BLaER1 treated with 17β-estradiol and CSF1 and Interleukin-3, amounts not matched to agents 10 nM and 100 nM (cell line): ENCODE measurements at regions not wholly inside any gene's neighbourhood (a gene's known extent, or its start where the extent isn't known, plus 50 kb on each side); places are given as distances from the start of the nearest gene placed in this dataset.
"Not testable (repeated sequence)": the region's sequence is repeated elsewhere in the genome, so short reads cannot be mapped to it uniquely, and the experiment has no call there.

ENCODE experiments used
- H3K27ac ChIP-seq, 11 experiments: shearing (Covaris generic); formaldehyde crosslinking; 2 replicates each; pipeline ENCODE4 v1.8.1; 2022
- H3K27me3 ChIP-seq, 11 experiments: shearing (Covaris generic); formaldehyde crosslinking; 2 replicates each; pipeline ENCODE4 v1.8.1; 2022
- H3K36me3 ChIP-seq, 11 experiments: shearing (Covaris generic); formaldehyde crosslinking; 2 replicates each; pipeline ENCODE4 v1.8.1; 2022
- H3K4me1 ChIP-seq, 10 experiments: shearing (Covaris generic); formaldehyde crosslinking; 2 replicates each; pipeline ENCODE4 v1.8.1; 2022
- H3K4me2 ChIP-seq, 11 experiments: shearing (Covaris generic); formaldehyde crosslinking; 2 replicates each; pipeline ENCODE4 v1.8.1; 2022
- H3K4me3 ChIP-seq, 10 experiments: shearing (Covaris generic); formaldehyde crosslinking; 2 replicates each; pipeline ENCODE4 v1.8.1; 2022
- H3K9ac ChIP-seq, 11 experiments: shearing (Covaris generic); formaldehyde crosslinking; 2 replicates each; pipeline ENCODE4 v1.8.1; 2022
- H3K9me3 ChIP-seq, 11 experiments: shearing (Covaris generic); formaldehyde crosslinking; replicated peaks in 1 of 11; 2 replicates each; pipeline ENCODE4 v1.8.1; 2022
- H4K20me1 ChIP-seq, 11 experiments: shearing (Covaris generic); formaldehyde crosslinking; 2 replicates each; pipeline ENCODE4 v1.8.1; 2022
- Cebpa-rat ChIP-seq, 11 experiments: shearing (Covaris generic); IDR thresholded peaks; 2 replicates each; pipeline ENCODE4 v1.8.1; 2022

GRCh38 chrX:108946531-108946930 is 210.2 kb upstream of the IRS4 start:
- Histone ChIP-seq H3K27me3 (peaks cover 33 to 97% (median 78%) of the 10 kb centered on the region in 11 experiments; a peak in 21 of 22 replicates), H3K4me1 (no peaks in the 10 kb centered on the region), H3K4me3 (no peak overlapping the region), H3K9me3 (no peaks in the 10 kb centered on the region; a peak in 2 of 22 replicates), H4K20me1 (no peaks in the 10 kb centered on the region), H3K36me3 (no peaks in the 10 kb centered on the region), H3K27ac (no peak overlapping the region), H3K4me2 (no peak overlapping the region), H3K9ac (no peak overlapping the region)
- TF ChIP-seq Cebpa-rat (IDR thresholded peaks at IDR 0.05): no peak

- H3K36me3 ChIP-seq: no peaks in the 10 kb centered on the region
- no peaks in the 10 kb centered on the region; a peak in 2 of 22 replicates for H3K9me3 ChIP-seq
- H3K27ac ChIP-seq: no peak overlapping the region
- H4K20me1 ChIP-seq: no peaks in the 10 kb centered on the region
- peaks cover 33 to 97% (median 78%) of the 10 kb centered on the region in 11 experiments; a peak in 21 of 22 replicates for H3K27me3 ChIP-seq
- no peak overlapping the region for H3K4me2 ChIP-seq
- no peak for TF ChIP-seq Cebpa-rat (IDR thresholded peaks at IDR 0.05)
- H3K9ac ChIP-seq: no peak overlapping the region
- H3K4me1 ChIP-seq: no peaks in the 10 kb centered on the region
- no peak overlapping the region for H3K4me3 ChIP-seq
These were observed 209.6 kb upstream of the IRS4 start for GRCh38 chrX:108945883-108946523.

GRCh38 chrX:108914791-108915190 is 178.4 kb upstream of the IRS4 start:
- Histone ChIP-seq H4K20me1 (no peaks in the 10 kb centered on the region), H3K27me3 (peaks cover 0 to 47% (median 34%) of the 10 kb centered on the region in 11 experiments; a peak in 14 of 22 replicates), H3K4me2 (no peak overlapping the region), H3K36me3 (no peaks in the 10 kb centered on the region), H3K9ac (no peak overlapping the region), H3K4me1 (no peaks in the 10 kb centered on the region), H3K9me3 (peaks cover 5 to 25% (median 12%) of the 10 kb centered on the region in 11 experiments; a peak in 12 of 22 replicates), H3K4me3 (no peak overlapping the region), H3K27ac (no peak overlapping the region)
- TF ChIP-seq Cebpa-rat (IDR thresholded peaks at IDR 0.05): no peak

GRCh38 chrX:108903831-108904230 is 167.5 kb upstream of the IRS4 start:
- not testable (repeated sequence) for H4K20me1 ChIP-seq, H3K36me3 ChIP-seq, H3K4me3 ChIP-seq, H3K4me2 ChIP-seq, H3K9ac ChIP-seq, H3K27ac ChIP-seq, H3K4me1 ChIP-seq, H3K9me3 ChIP-seq
- peaks cover 0 to 63% (median 44%) of the 10 kb centered on the region in 11 experiments; a peak in 20 of 22 replicates for H3K27me3 ChIP-seq

- Histone ChIP-seq H3K4me3 (no peak overlapping the region), H3K27me3 (peaks cover 0 to 71% (median 55%) of the 10 kb centered on the region in 11 experiments; a peak in 20 of 22 replicates), H3K9ac (no peak overlapping the region), H3K36me3 (no peaks in the 10 kb centered on the region), H4K20me1 (no peaks in the 10 kb centered on the region), H3K4me1 (no peaks in the 10 kb centered on the region), H3K27ac (no peak overlapping the region), H3K4me2 (no peak overlapping the region), H3K9me3 (peaks cover 17 to 35% (median 22%) of the 10 kb centered on the region in 11 experiments)
- TF ChIP-seq Cebpa-rat (IDR thresholded peaks at IDR 0.05): no peak
These were observed 164.0 kb upstream of the IRS4 start for GRCh38 chrX:108900333-108900732.

- H3K36me3 ChIP-seq, H3K9ac ChIP-seq, H4K20me1 ChIP-seq, H3K4me2 ChIP-seq, H3K27ac ChIP-seq, H3K4me1 ChIP-seq, H3K4me3 ChIP-seq: not testable (repeated sequence)
- Histone ChIP-seq H3K27me3 (peaks cover 0 to 31% (median 22%) of the 10 kb centered on the region in 11 experiments; a peak in 16 of 22 replicates), H3K9me3 (peaks cover 34 to 57% (median 37%) of the 10 kb centered on the region in 11 experiments)
These were observed 160.0 kb upstream of the IRS4 start for GRCh38 chrX:108896349-108896748.

- Histone ChIP-seq H3K9me3 (peaks cover 34 to 44% (median 36%) of the 10 kb centered on the region in 11 experiments), H4K20me1 (no peaks in the 10 kb centered on the region), H3K4me1 (no peaks in the 10 kb centered on the region), H3K27ac (no peak overlapping the region), H3K27me3 (peaks cover 4 to 40% (median 23%) of the 10 kb centered on the region in 11 experiments; a peak in 19 of 22 replicates), H3K4me3 (no peak overlapping the region), H3K9ac (no peak overlapping the region), H3K4me2 (no peak overlapping the region), H3K36me3 (no peaks in the 10 kb centered on the region)
- TF ChIP-seq Cebpa-rat (IDR thresholded peaks at IDR 0.05): no peak
These were observed 156.1 kb upstream of the IRS4 start for GRCh38 chrX:108892501-108892900.

GRCh38 chrX:108875548-108875947 is 139.2 kb upstream of the IRS4 start:
- no peak overlapping the region for H3K9ac ChIP-seq
- TF ChIP-seq Cebpa-rat (IDR thresholded peaks at IDR 0.05): no peak
- H3K4me3 ChIP-seq: no peak overlapping the region
- no peak overlapping the region for H3K4me2 ChIP-seq
- H3K27ac ChIP-seq: no peak overlapping the region
- no peaks in the 10 kb centered on the region for H3K36me3 ChIP-seq
- H4K20me1 ChIP-seq: no peaks in the 10 kb centered on the region
- H3K9me3 ChIP-seq: peaks cover 7 to 35% (median 20%) of the 10 kb centered on the region in 11 experiments; a peak in 21 of 22 replicates
- no peaks in the 10 kb centered on the region for H3K4me1 ChIP-seq
- peaks cover 34 to 85% (median 78%) of the 10 kb centered on the region in 11 experiments for H3K27me3 ChIP-seq

- not testable (repeated sequence) for H3K27ac ChIP-seq, H3K4me3 ChIP-seq, H3K4me2 ChIP-seq, H4K20me1 ChIP-seq, H3K9ac ChIP-seq, H3K36me3 ChIP-seq, H3K9me3 ChIP-seq, H3K4me1 ChIP-seq
- H3K27me3 ChIP-seq: peaks cover 0 to 50% (median 33%) of the 10 kb centered on the region in 11 experiments; a peak in 17 of 22 replicates
These were observed 106.7 kb upstream of the IRS4 start for GRCh38 chrX:108843039-108843438.

- H3K36me3 ChIP-seq: no peaks in the 10 kb centered on the region
- H3K27me3 ChIP-seq: peaks cover 5 to 75% (median 54%) of the 10 kb centered on the region in 11 experiments; a peak in 20 of 22 replicates
- no peak overlapping the region for H3K9ac ChIP-seq
- H4K20me1 ChIP-seq: no peaks in the 10 kb centered on the region
- H3K4me3 ChIP-seq: no peak overlapping the region
- no peaks in the 10 kb centered on the region for H3K9me3 ChIP-seq
- no peaks in the 10 kb centered on the region for H3K4me1 ChIP-seq
- no peak overlapping the region for H3K4me2 ChIP-seq
- no peak overlapping the region for H3K27ac ChIP-seq
- no peak for TF ChIP-seq Cebpa-rat (IDR thresholded peaks at IDR 0.05)
These were observed 97.6 kb upstream of the IRS4 start for GRCh38 chrX:108833993-108834392.
